ENCODE measurements at regions not wholly inside any gene's neighbourhood (a gene's known extent, or its start where the extent isn't known, plus 50 kb on each side); places are given as distances from the start of the nearest gene placed in this dataset.

DNA sequence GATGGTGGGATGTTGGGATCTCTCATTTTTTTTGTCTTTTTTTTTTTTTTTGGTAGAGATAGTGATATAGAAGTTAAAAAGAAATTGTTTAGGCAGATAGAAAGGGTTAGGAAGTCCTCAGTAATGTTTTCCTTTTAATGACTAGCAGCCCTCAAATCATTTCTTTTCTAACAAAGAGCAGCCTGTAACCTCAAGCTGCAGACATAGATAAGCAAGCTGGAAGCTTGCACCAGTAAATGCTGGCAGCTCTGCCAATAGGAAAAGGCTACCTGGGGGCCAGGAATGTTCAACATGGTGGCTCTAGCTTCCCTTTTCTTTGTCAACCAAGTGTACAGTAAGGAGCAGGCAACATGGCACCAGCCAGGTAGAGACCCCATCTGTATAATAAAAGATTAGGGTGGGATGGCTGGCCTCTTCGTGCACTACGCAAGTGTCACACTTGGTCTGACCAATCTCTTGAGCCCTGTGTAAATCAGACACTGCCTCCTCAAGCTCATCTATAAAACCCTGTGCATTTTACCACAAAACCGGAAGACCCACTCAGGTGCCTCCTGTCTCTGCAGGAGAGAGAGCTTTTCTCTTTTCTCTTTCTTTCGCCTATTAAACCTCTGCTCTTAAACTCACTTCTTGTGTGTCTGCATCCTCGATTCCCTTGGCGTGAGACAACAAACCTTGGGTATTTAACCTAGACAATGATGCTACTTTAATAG, 212.9 kb downstream of the SNX10 start:
- TF ChIP-seq FOXM1 (IDR thresholded peaks at IDR 0.05; ENCODE audit: low read depth) (no peak), FOXM1 (CRISPR knock-in tag; IDR thresholded peaks at IDR 0.05; ENCODE audit: low read depth) (no peak), MED1 (CRISPR knock-in tag; IDR thresholded peaks at IDR 0.05; ENCODE audit: borderline replicate concordance) (no peak)

All from K562 (cell line).